Activated naive CD8-positive, alpha-beta T cell treated with anti-CD3 and anti-CD28 coated beads, Interleukin-2, amount 10 ng/mL, durations not matched to agents 7 days and 5 days (primary cell): ENCODE measurements at regions not wholly inside any gene's neighbourhood (a gene's known extent, or its start where the extent isn't known, plus 50 kb on each side); places are given as distances from the start of the nearest gene placed in this dataset.
"Not testable (repeated sequence)": the region's sequence is repeated elsewhere in the genome, so short reads cannot be mapped to it uniquely, and the experiment has no call there.

Experiments used
- ATAC-seq: fragments of 150-1000 bp; cut with Tn5 transposase; one replicate; pipeline ENCODE4 v1.10.0; 2021; ENCODE audit warnings: low read depth, moderate library complexity
- POLR2A ChIA-PET: fragments of 350-600 bp; sonication (Branson Sonifier 250); formaldehyde crosslinking; loops from one replicate; lab custom pipeline; 2021; ENCODE audit warnings: antibody characterized with exemption; lab: Charles Lee
- DNase-seq: peaks from one replicate; pipeline ENCODE4 v3.0.0; 2021
- H3K27ac Mint-ChIP-seq: one replicate; pipeline ENCODE4 v1.8.0; 2022; ENCODE audit warnings: mild to moderate bottlenecking, mixed read lengths
- H3K27me3 Mint-ChIP-seq: one replicate; pipeline ENCODE4 v1.8.0; 2022; ENCODE audit warnings: mild to moderate bottlenecking, moderate library complexity, mixed read lengths
- H3K36me3 Mint-ChIP-seq: one replicate; pipeline ENCODE4 v1.8.0; 2021; ENCODE audit warnings: mild to moderate bottlenecking, mixed read lengths
- H3K4me1 Mint-ChIP-seq: one replicate; pipeline ENCODE4 v1.8.0; 2021; ENCODE audit warnings: mixed read lengths
- H3K4me3 Mint-ChIP-seq: one replicate; pipeline ENCODE4 v1.8.0; 2022; ENCODE audit warnings: mild to moderate bottlenecking, moderate library complexity, mixed read lengths
- H3K9me3 Mint-ChIP-seq: one replicate; pipeline ENCODE4 v1.8.0; 2021; ENCODE audit warnings: mixed read lengths

- Mint-ChIP-seq H3K4me3 (no peak overlapping the region), H3K27me3 (no peaks in the 10 kb centered on the region), H3K9me3 (no peaks in the 10 kb centered on the region), H3K4me1 (no peaks in the 10 kb centered on the region), H3K36me3 (no peaks in the 10 kb centered on the region), H3K27ac (no peak overlapping the region)
- no peak for ATAC-seq
- no peak for DNase-seq
- POLR2A ChIA-PET, result no interaction called here
These were observed 279.5 kb downstream of the FOXL1 start for GRCh38 chr16:86857807-86858206.

GRCh38 chr16:86858501-86858900 is 280.2 kb downstream of the FOXL1 start:
- Mint-ChIP-seq H3K36me3 (no peaks in the 10 kb centered on the region), H3K9me3 (no peaks in the 10 kb centered on the region), H3K4me3 (no peak overlapping the region), H3K27me3 (no peaks in the 10 kb centered on the region), H3K27ac (no peak overlapping the region), H3K4me1 (no peaks in the 10 kb centered on the region)
- ATAC-seq, result no peak
- POLR2A ChIA-PET, result interaction anchor here (0.7 kb wide), 1 partner anchor 22 kb away, joined by 3 read pairs; no protein-coding TSS in a partner anchor
- DNase-seq, result no peak

- H3K9me3 Mint-ChIP-seq, H3K27ac Mint-ChIP-seq, DNase-seq, H3K4me3 Mint-ChIP-seq, ATAC-seq, H3K36me3 Mint-ChIP-seq, POLR2A ChIA-PET, H3K4me1 Mint-ChIP-seq, H3K27me3 Mint-ChIP-seq: not testable (repeated sequence)
These were observed 283.0 kb downstream of the FOXL1 start for GRCh38 chr16:86861270-86861858.

- POLR2A ChIA-PET, result no interaction called here
- no peak for ATAC-seq
- H3K4me1 Mint-ChIP-seq, result no peaks in the 10 kb centered on the region
- H3K27ac Mint-ChIP-seq, result no peak overlapping the region
- no peaks in the 10 kb centered on the region for H3K36me3 Mint-ChIP-seq
- H3K27me3 Mint-ChIP-seq, result no peaks in the 10 kb centered on the region
- H3K4me3 Mint-ChIP-seq, result no peak overlapping the region
- H3K9me3 Mint-ChIP-seq, result peaks cover 3% of the 10 kb centered on the region
- no peak for DNase-seq
These were observed 284.4 kb downstream of the FOXL1 start for GRCh38 chr16:86862595-86863280.

GRCh38 chr16:86863609-86864008 is 285.3 kb downstream of the FOXL1 start:
- H3K4me1 Mint-ChIP-seq, result no peaks in the 10 kb centered on the region
- H3K36me3 Mint-ChIP-seq, result no peaks in the 10 kb centered on the region
- POLR2A ChIA-PET, result no interaction called here
- peaks cover 3% of the 10 kb centered on the region for H3K9me3 Mint-ChIP-seq
- ATAC-seq, result no peak
- no peak overlapping the region for H3K4me3 Mint-ChIP-seq
- no peak for DNase-seq
- H3K27me3 Mint-ChIP-seq, result no peaks in the 10 kb centered on the region
- no peak overlapping the region for H3K27ac Mint-ChIP-seq

- no peak for ATAC-seq
- Mint-ChIP-seq H3K36me3 (no peaks in the 10 kb centered on the region), H3K4me1 (no peaks in the 10 kb centered on the region), H3K9me3 (peaks cover 3% of the 10 kb centered on the region), H3K27ac (no peak overlapping the region), H3K27me3 (no peaks in the 10 kb centered on the region), H3K4me3 (no peak overlapping the region)
- POLR2A ChIA-PET, result no interaction called here
- no peak for DNase-seq
These were observed 286.2 kb downstream of the FOXL1 start for GRCh38 chr16:86864586-86864985.

GRCh38 chr16:86865851-86866662 is 287.7 kb downstream of the FOXL1 start:
- H3K27me3 Mint-ChIP-seq, result no peaks in the 10 kb centered on the region
- H3K9me3 Mint-ChIP-seq, result peaks cover 3% of the 10 kb centered on the region
- H3K4me3 Mint-ChIP-seq, result no peak overlapping the region
- H3K4me1 Mint-ChIP-seq, result no peaks in the 10 kb centered on the region
- no peak overlapping the region for H3K27ac Mint-ChIP-seq
- no peaks in the 10 kb centered on the region for H3K36me3 Mint-ChIP-seq
- DNase-seq (no peak), ATAC-seq (no peak)
- POLR2A ChIA-PET, result no interaction called here

GRCh38 chr16:86866986-86867722 is 288.8 kb downstream of the FOXL1 start:
- H3K4me1 Mint-ChIP-seq, result no peaks in the 10 kb centered on the region
- no peaks in the 10 kb centered on the region for H3K27me3 Mint-ChIP-seq
- DNase-seq (no peak), ATAC-seq (no peak)
- no peak overlapping the region for H3K4me3 Mint-ChIP-seq
- H3K27ac Mint-ChIP-seq, result no peak overlapping the region
- POLR2A ChIA-PET, result interaction anchor here (0.5 kb wide), 1 partner anchor 221 kb away, joined by 3 read pairs; no protein-coding TSS in a partner anchor
- H3K9me3 Mint-ChIP-seq, result peaks cover 3% of the 10 kb centered on the region
- no peaks in the 10 kb centered on the region for H3K36me3 Mint-ChIP-seq

GRCh38 chr16:86868070-86868469 is 289.7 kb downstream of the FOXL1 start:
- no peak overlapping the region for H3K4me3 Mint-ChIP-seq
- no peak for ATAC-seq
- POLR2A ChIA-PET, result no interaction called here
- no peaks in the 10 kb centered on the region for H3K36me3 Mint-ChIP-seq
- H3K9me3 Mint-ChIP-seq, result peaks cover 3% of the 10 kb centered on the region
- H3K4me1 Mint-ChIP-seq, result no peaks in the 10 kb centered on the region
- no peaks in the 10 kb centered on the region for H3K27me3 Mint-ChIP-seq
- H3K27ac Mint-ChIP-seq, result no peak overlapping the region
- no peak for DNase-seq

- ATAC-seq, result no peak
- POLR2A ChIA-PET, result no interaction called here
- Mint-ChIP-seq H3K4me1 (no peaks in the 10 kb centered on the region), H3K36me3 (no peaks in the 10 kb centered on the region), H3K9me3 (peaks cover 3% of the 10 kb centered on the region), H3K4me3 (no peak overlapping the region), H3K27ac (no peak overlapping the region), H3K27me3 (no peaks in the 10 kb centered on the region)
- DNase-seq, result no peak
These were observed 290.4 kb downstream of the FOXL1 start for GRCh38 chr16:86868786-86869185.

- no peaks in the 10 kb centered on the region for H3K27me3 Mint-ChIP-seq
- POLR2A ChIA-PET, result no interaction called here
- H3K4me3 Mint-ChIP-seq, result no peak overlapping the region
- ATAC-seq (no peak), DNase-seq (no peak)
- H3K4me1 Mint-ChIP-seq, result no peaks in the 10 kb centered on the region
- no peak overlapping the region for H3K27ac Mint-ChIP-seq
- H3K36me3 Mint-ChIP-seq, result no peaks in the 10 kb centered on the region
- peaks cover 3% of the 10 kb centered on the region for H3K9me3 Mint-ChIP-seq
These were observed 291.1 kb downstream of the FOXL1 start for GRCh38 chr16:86869288-86870022.

GRCh38 chr16:86870380-86870779 is 292.0 kb downstream of the FOXL1 start:
- POLR2A ChIA-PET, result no interaction called here
- DNase-seq (no peak), ATAC-seq (no peak)
- H3K9me3 Mint-ChIP-seq, result no peaks in the 10 kb centered on the region
- H3K4me3 Mint-ChIP-seq, result no peak overlapping the region
- no peak overlapping the region for H3K27ac Mint-ChIP-seq
- no peaks in the 10 kb centered on the region for H3K27me3 Mint-ChIP-seq
- H3K36me3 Mint-ChIP-seq, result no peaks in the 10 kb centered on the region
- no peaks in the 10 kb centered on the region for H3K4me1 Mint-ChIP-seq

GRCh38 chr16:86872131-86872530 is 293.8 kb downstream of the FOXL1 start:
- no peak for DNase-seq
- Mint-ChIP-seq H3K27me3 (peaks cover 5% of the 10 kb centered on the region), H3K4me1 (no peaks in the 10 kb centered on the region), H3K4me3 (no peak overlapping the region), H3K36me3 (no peaks in the 10 kb centered on the region), H3K27ac (no peak overlapping the region), H3K9me3 (no peaks in the 10 kb centered on the region)
- POLR2A ChIA-PET, result no interaction called here
- ATAC-seq, result no peak
